ENCODE measurements at regions not wholly inside any gene's neighbourhood (a gene's known extent, or its start where the extent isn't known, plus 50 kb on each side); places are given as distances from the start of the nearest gene placed in this dataset.

- Mint-ChIP-seq H3K9me3 (no peaks in the 10 kb centered on the region), H3K27ac (ENCODE audit: unreplicated experiment) (no peak overlapping the region), H3K36me3 (ENCODE audit: low read depth) (no peaks in the 10 kb centered on the region), H3K27me3 (ENCODE audit: low read depth) (no peaks in the 10 kb centered on the region), H3K4me1 (peaks cover 4% of the 10 kb centered on the region), H3K4me3 (no peak overlapping the region)
- no peak for DNase-seq (ENCODE audit: low read depth, low spot score)
- TF ChIP-seq CTCF (conservative IDR thresholded peaks at IDR 0.05), result no peak
Measured at GRCh38 chr21:14685568-14685967, 139.5 kb upstream of the SAMSN1 start.

GRCh38 chr21:14684071-14684470, 138.0 kb upstream of the SAMSN1 start:
- H3K27ac Mint-ChIP-seq (ENCODE audit: unreplicated experiment), result no peak overlapping the region
- TF ChIP-seq CTCF (conservative IDR thresholded peaks at IDR 0.05), result no peak
- H3K36me3 Mint-ChIP-seq (ENCODE audit: low read depth), result no peaks in the 10 kb centered on the region
- no peaks in the 10 kb centered on the region for H3K27me3 Mint-ChIP-seq (ENCODE audit: low read depth)
- H3K4me3 Mint-ChIP-seq, result no peak overlapping the region
- no peak for DNase-seq (ENCODE audit: low read depth, low spot score)
- H3K4me1 Mint-ChIP-seq, result peaks cover 4% of the 10 kb centered on the region
- H3K9me3 Mint-ChIP-seq, result peaks cover 2% of the 10 kb centered on the region

GRCh38 chr21:14683063-14683462, 136.9 kb upstream of the SAMSN1 start:
- H3K9me3 Mint-ChIP-seq, result peaks cover 3% of the 10 kb centered on the region
- no peak for TF ChIP-seq CTCF (conservative IDR thresholded peaks at IDR 0.05)
- H3K27ac Mint-ChIP-seq (ENCODE audit: unreplicated experiment), result no peak overlapping the region

GRCh38 chr21:14678973-14679574, 133.0 kb upstream of the SAMSN1 start:
- Mint-ChIP-seq H3K27me3 (ENCODE audit: low read depth) (no peaks in the 10 kb centered on the region), H3K36me3 (ENCODE audit: low read depth) (no peaks in the 10 kb centered on the region), H3K4me1 (peaks cover 4% of the 10 kb centered on the region), H3K27ac (ENCODE audit: unreplicated experiment) (no peak overlapping the region), H3K9me3 (peaks cover 3% of the 10 kb centered on the region), H3K4me3 (no peak overlapping the region)
- no peak for DNase-seq (ENCODE audit: low read depth, low spot score)
- TF ChIP-seq CTCF (conservative IDR thresholded peaks at IDR 0.05), result no peak

More at GRCh38 chr21:14683063-14683462, 136.9 kb upstream of the SAMSN1 start:
- no peak overlapping the region for H3K4me3 Mint-ChIP-seq
- H3K36me3 Mint-ChIP-seq (ENCODE audit: low read depth), result no peaks in the 10 kb centered on the region
- H3K27me3 Mint-ChIP-seq (ENCODE audit: low read depth), result no peaks in the 10 kb centered on the region
- H3K4me1 Mint-ChIP-seq, result peaks cover 4% of the 10 kb centered on the region
- DNase-seq (ENCODE audit: low read depth, low spot score), result no peak

GRCh38 chr21:14677639-14678179, 131.6 kb upstream of the SAMSN1 start:
- H3K4me1 Mint-ChIP-seq, result peaks cover 4% of the 10 kb centered on the region
- H3K27ac Mint-ChIP-seq (ENCODE audit: unreplicated experiment), result no peak overlapping the region
- H3K9me3 Mint-ChIP-seq, result peaks cover 3% of the 10 kb centered on the region
- H3K36me3 Mint-ChIP-seq (ENCODE audit: low read depth), result no peaks in the 10 kb centered on the region
- no peak overlapping the region for H3K4me3 Mint-ChIP-seq
- no peak for TF ChIP-seq CTCF (conservative IDR thresholded peaks at IDR 0.05)
- no peaks in the 10 kb centered on the region for H3K27me3 Mint-ChIP-seq (ENCODE audit: low read depth)
- DNase-seq (ENCODE audit: low read depth, low spot score), result no peak
